GM21515 (cell line): ENCODE measurements at regions not wholly inside any gene's neighbourhood (a gene's known extent, or its start where the extent isn't known, plus 50 kb on each side); places are given as distances from the start of the nearest gene placed in this dataset.

Experiments used
- ATAC-seq: cut with Tn5 transposase; IDR thresholded peaks from one replicate; pipeline ENCODE4 v1.9.1; 2021; ENCODE audit not compliant: unreplicated experiment

DNA sequence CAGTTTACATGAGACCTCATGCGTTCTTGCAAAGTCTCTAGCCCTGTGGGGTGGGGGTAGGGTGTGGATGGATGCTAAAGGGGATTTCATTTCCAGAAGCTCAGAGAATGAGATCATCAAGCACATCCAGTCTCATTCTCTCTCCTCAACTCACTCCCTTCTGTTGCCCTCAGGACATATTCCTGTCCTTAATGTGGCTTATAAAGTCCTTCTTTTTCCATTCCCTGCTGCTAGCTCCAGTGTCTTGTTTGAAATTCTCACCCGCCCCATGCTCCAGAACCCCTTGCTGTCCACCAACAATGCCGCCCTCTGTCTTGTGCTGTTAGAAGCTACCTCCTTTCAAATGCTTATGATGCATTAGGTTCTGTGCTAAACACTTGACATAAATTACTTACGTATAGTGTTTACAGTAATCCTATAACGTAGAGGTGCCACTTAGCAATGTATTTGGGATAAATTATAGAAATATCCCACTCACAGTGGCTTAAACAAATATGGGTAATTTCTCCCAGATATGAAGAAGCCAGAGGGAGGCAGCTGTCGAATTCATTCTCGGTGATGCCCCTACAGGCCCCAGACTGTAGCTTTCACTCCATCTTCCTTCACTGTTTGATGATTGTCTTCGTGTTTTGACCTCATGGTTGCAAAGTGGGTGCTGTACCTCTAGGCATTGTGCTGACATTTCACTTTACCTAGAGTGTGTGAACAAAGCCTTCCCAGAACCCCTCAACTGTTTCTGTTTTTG, 273.1 kb upstream of the TBL1XR1 start:
- ATAC-seq, result no peak

DNA sequence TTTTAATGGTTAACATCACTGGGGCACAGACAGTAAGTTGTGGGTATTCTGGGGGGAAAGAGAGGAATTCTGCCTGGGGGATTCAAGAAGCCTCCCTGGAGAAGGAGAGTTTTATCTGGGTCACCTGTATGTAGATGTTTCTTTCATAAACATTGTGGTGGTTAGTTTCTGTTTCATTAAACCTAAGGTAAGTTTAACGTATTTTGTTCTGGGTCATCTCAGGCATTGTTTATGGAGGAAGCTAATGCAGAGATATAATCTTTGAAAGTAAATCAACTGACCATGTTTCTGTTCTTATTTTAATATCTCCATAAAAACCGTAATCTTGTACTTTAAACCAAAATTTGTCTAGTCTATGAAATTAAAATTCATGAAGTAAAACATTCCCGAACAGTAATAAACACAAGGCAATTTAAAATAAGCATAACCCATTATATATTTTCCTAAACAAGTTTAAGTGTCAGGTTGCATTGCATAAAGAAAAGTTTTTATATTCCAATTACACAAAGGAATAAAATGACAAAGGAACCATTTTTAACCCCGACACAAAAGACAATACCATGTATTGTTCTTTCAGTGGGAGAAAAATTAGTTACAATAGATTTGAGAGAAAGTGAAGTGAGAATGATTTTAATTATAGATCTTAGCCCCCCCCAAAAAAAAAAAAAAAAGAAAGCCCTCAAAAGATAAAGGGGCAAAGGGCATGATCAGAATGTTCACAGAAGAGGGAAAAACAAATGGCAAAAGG, 274.6 kb upstream of the TBL1XR1 start:
- ATAC-seq, result no peak

DNA sequence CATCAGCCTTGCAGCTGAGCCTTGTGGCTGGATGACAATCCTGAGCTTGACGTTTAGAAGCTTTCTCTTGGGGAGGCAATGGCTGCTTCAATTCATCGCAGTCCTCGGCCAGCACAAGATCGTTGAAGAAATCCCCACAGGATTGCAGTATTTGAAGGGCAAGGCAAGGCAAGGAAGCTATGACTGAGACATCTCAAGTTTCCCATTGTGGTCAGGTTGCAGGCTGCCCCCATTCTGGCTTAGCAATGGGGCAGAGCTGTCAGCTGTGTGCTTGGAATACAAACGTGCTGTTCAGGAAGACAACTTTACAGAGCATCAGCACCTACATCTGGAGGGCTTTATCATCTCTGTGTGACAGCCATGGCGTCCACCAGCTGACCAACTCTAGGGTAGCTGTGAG, 275.9 kb upstream of the TBL1XR1 start:
- no peak for ATAC-seq

DNA sequence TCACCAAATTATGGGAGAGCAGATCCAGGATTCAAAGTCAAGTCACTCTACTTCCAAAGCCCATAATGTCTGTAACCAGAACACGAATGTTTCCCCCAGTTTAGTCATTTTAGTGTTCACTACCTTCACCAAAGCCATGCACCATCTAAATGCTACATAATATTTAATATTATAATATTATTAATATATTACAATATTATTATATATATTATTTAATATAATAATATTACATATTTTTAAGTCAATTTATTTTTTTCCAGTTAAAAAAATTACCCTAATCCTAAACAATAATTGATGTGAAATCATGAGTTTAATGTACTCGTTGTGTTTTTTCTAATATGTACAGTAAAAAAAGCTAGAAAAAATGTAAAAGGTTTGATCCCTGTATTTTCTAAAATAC, 276.6 kb upstream of the TBL1XR1 start:
- ATAC-seq, result no peak

DNA sequence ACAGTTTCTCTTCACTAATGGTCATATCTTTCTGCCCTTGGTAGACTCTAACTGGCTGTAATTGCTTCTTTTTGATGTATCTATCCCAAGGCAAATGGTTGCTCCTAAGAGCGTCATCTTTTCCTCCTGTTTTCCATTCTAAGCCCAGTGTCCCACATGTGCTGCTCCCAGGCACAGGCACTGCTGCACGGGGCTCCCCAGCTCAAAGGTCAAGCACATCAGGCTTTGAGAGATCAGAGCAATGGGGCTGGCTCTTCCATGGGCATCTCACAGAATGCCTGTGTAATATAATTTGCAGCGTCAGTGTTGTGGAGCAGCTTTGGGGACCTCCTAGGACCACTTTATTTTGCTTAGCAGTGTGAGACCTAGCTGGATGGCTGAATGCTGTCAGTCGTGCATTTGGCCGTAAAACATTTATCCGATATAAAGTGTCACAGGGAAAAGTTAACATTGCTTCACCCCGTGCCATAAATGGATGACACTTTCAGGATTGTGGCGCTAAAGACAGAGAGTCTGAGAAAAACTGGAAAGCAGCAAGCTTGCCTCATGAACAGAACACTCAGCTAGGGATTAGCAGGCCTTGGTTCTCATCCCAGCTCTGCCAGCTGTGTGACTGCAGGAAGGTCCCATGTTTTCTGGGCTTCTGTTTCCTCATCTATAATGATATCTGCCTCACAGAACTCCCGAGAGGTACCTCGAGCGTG, 277.5 kb upstream of the TBL1XR1 start:
- no peak for ATAC-seq

DNA sequence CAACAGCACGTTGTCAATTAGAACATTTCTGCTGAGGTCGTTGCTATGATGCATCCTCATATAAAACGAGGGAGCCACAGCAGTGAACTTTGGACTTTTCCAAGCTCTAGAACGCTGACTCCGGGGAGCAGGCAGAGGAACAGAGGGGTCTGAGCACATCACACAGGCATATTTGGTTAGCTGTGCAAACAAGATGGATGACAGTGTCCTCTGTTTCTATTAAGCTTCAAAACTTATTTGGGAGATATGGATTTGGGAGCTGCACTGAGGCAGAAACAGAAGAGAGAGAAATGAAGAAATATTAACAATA, 278.0 kb upstream of the TBL1XR1 start:
- no peak for ATAC-seq

DNA sequence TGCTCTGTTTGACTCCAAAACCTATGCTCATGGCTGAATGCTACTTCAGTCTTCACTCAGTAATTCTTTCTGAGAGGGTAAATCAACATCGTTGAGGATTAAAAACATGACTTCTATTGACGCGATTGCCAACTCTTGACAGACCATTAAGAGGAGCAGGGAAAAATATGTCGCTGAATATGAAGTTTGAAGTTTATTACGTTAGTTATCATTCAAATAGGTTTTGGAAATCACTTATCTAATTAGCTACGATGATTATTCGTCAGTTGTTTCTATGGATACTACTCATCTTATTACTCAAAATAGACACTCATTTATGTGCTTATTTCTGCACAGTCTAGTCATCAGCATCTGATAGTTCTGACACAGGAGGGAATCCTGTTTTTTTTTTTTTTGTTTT, 279.2 kb upstream of the TBL1XR1 start:
- no peak for ATAC-seq

DNA sequence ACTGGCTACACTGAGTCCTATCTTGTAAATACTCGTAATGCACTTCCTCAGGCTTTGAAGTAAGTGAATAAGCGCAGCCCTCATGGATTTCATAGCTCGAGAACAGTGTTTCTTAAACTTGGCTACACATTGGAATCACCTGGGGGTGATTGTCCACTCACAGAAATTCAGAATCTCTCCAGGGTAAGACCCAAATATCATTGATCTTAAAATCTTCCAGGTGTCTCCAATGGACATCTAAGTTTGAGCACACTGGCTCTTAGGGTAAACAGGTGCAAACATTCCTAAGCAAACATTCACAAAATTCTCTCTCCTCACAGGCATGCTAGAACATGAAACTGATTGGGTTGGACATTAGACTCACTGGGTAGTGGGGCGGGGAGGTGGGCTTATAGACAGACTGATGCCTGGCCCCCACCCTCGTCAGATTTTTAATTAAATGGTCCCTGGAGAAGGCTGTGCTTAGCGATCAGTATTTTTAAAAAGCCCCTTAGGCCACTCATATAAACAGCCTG, 279.7 kb upstream of the TBL1XR1 start:
- no peak for ATAC-seq

DNA sequence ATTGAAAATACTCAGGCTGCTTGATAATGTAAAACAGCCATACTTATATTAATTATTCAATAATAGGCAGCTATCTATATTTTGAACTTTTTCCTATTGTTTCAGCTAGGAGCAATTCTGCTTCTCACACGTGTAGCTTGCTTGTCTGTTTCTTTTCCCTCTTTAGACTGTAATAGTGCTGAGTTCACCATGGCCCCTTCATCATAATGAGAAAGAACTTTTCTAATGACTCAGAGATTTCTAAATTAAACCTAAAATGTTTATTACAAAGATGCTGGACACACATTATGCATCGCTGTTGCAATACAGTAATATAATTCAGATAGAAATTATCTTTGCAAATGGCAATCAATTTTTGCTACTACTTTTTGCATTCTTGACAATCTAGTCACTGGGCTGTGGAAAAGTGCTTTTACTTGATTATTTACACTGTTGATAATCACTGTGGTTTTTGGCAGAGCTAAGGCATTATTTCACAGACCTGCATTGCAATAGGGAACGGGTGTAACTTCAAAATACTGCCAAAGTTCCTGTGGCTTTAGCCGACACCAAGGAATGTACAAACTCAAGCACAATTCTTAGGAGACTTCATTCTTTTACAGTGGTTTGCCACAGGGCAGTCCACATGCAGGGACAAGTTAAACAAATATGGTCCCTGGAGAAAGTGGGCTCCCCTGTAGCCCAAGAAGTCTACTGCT, 281.0 kb upstream of the TBL1XR1 start:
- ATAC-seq, result no peak

DNA sequence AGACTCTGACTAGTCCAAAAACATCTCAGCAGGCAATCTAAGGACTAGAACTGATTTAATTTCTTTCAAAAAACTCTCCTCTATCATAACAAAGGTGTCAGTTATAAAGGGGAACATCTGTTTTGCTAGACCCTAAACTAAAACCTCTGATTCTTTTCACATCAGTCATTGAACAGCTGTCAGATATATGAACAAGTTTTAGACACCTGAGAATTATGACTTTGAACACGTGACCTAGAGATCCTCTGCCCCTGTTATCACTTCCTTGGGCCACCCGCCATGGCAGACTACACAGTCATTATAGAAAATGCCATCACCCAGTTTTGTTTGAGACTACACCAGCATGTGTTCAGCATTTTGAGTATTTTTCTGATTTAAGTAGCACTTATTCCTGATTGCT, 282.3 kb upstream of the TBL1XR1 start:
- ATAC-seq, result no peak

DNA sequence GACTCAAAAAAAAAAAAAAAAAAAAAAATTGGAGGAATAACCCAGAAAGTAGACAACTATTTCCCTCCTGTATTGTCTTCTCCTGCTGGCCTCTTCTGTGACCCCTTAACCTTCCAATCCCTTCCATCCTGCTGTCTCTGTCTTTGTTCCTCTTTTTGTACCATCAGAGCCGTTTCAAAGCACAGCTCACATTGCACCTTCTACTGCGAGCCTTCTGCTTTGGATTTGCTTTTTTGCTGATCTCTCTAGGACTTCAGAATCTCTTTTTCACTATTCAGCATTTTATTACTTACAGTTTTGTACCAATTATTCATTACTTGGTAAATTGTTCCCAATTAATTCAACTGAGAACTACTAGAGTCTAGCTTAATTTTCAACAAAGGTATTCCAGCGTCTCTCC, 284.0 kb upstream of the TBL1XR1 start:
- no peak for ATAC-seq

DNA sequence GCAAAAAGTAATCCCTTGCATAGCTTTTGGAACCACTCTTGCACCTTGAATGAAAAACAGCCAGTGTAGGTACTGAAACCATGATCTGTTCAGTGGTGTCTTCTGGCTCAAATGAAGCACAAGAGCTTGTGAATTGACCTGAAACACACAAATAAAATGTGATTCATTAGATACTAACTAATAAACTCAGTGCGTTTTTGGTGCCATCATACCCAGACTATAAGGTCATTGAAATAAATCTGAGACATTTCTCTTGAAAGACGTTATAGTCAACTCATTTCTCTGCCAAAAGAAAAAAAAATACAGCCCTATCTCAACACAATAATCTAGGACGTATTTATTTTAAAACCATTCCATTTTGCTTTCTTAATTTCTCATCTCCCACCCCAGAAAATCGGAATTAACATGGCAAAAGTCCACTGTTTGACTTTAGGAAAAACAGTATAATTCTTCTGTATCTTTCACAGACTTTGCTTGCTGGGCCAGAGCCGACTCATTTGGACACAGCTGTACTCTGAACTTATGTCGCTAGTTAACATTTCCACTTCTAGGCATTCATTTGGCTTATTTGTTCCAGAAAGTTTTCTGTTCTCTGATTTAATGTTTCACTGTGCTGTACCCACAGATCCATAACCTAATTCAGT, 284.9 kb upstream of the TBL1XR1 start:
- ATAC-seq, result no peak

DNA sequence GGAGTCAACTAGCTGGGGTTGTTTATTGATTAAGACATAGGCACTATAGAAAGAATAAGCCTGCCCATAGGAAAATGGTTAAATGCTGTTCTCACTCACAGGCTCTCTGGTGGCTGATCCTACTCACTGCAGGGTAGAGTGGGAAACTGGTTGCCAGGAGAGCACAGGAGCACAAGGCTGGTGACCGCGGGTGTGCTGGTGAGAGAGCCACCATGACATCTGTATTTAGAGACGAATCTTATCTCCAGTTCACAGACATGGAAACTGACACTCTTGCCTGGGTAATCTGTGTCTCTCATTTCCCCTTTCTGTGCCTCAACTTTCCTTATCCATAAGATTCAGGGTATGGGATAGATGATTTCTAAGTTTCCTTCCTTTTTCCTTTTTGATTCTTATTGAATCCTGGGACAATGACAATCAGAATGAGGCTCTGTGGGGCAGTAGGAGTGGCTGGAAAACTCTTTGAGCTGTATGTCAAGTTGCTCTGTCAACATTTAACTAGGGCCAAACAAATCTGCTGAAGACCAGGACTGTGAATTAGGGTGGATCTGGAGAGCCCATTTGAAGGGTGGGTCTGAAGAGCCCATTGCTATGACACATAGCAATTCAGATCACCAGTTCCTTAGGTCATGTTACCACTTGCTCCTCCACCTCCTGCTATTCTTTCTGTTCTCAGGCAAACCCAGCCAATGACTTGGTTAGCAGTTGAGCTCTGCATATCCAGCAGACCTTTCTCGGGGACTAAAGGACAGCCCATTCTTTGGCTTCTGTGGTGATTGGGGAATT, 286.1 kb upstream of the TBL1XR1 start:
- ATAC-seq, result no peak

DNA sequence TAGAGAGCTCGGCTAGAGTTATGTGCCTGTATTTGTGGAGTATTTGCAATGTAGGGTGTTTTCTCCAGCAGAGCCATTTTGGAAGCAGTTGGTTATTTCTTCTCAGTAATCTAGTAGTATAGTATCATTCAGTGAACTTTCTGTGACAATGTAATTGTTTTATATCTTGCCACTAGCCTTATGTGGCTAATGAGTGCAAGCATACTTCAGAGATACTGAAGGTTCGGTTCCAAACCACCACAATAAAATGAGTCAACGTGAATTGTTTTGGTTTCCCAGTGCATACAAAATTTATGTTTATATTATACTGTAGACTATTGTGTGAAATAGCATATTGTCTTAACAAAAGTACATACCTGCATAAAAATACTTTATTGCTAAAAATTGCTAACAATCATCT, 286.9 kb upstream of the TBL1XR1 start:
- no peak for ATAC-seq

DNA sequence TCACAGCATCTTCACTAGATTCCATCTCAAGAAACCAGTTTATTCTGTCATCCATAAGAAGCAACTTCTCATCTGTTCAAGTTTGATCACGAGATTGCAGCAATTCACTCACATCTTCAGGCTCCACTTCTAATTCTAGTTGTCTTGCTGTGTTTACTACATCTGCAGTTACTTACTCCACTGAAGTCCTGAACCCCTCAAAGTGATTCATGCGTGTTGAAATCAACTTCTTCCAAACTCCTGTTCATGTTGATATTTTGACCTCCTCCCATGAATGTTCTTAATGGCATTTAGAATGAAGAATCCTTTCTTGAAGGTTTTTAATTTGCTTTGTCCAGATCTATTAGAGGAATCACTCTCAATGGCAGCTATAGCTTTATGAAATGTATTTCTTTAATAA, 287.6 kb upstream of the TBL1XR1 start:
- ATAC-seq, result no peak

DNA sequence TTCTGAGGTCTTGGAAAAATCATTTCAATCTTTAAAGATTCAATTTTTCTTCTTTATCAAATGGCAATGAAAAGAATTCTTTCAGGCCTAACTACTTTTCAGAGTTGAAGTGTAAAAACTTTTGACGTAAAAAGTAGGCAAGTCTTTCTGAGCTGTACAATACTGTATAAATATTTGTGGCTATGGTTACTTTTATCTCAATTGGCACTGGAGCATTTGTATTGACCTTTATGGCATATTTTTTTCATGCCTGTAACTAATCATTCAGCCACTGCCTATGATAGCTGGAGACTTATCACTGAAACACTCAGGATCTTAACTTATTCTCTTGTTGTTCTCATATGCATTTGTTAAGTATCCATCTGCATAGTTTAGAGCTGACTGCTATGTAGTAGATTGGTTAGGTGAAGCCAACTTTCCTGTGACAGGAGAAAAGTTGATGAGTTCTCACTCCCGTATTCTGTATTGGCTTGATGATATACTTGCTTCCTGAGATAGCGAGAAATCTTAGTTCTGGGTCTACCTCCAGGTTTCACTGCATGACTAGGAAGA, 290.4 kb upstream of the TBL1XR1 start:
- no peak for ATAC-seq

DNA sequence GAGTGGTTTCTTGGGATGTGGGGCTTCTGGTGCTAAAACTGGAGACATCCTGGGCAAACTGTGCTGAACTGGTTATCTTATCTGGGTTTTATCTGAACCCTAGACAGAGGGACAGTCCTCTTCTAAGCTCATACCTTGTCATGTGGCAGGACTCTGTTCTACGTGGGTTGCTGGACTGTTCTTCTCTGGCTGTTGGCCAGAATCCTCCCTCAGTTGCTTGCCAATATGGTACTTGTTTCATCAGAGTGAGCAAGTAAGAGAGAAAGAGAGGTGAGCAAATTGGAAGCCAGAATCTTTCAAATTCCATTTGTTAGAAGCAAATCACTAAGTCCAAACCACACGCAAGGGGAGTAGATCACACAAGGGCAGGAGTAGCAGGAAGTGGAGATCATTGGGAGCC, 291.5 kb upstream of the TBL1XR1 start:
- ATAC-seq, result no peak

DNA sequence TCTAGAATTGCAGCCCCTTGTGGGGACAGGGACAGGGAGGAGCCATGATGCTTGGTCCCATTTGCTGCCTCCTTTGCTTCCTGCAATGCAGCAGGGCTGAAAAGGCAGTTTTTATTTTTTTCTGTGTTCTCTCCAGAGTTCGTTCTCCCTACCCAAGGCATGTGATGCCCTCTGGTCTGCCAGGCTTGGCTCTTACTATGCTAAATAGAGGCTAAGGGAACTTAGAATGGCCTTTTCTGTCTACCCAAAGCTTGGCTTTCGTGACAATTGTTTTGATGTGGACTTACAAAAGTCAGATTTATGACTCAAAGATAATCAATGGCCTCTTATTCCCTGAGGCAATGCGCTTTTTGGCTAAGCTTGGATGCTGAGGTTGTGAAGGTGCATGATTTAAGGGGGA, 293.3 kb upstream of the TBL1XR1 start:
- no peak for ATAC-seq

DNA sequence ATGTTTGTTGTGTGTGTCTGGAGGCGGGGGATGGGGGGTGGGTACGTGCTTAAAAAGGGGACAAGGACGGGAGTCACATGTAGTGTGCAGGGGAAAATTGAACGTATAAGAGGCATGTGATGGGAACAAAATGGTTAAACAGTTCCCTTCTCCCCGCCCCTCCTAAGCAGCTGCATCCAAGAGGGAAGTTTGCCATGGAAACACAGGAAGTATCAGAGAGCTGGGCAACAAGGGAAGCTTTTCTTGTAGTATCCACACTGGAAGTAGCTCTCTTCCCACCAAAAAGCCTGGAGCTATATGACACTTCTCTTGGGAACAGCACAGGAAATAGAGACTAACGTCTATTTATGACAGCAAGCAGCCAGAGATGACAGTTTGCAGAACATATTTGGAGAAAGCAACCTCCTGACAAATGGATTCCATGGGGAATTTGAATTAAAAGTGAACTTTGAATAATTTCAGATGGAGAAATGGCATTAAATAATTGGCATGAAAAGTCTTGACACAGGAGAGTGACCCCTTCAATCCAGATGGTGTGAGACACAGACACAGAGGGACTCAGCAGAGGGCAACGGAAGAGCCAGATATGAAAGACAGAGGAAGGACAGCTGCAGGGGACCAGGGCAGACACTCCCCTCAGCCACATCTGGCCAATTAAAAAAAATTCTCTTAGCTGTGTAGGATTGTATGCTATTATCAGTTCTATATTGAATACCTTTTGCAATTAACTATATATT, 294.2 kb upstream of the TBL1XR1 start:
- no peak for ATAC-seq
